ENCODE measurements at regions not wholly inside any gene's neighbourhood (a gene's known extent, or its start where the extent isn't known, plus 50 kb on each side); places are given as distances from the start of the nearest gene placed in this dataset.

GRCh38 chr3:147941969-147942368 lies 532.8 kb downstream of the ZIC1 start:
- DNase-seq = no peak

- DNase-seq = peak; percentile 6
Measured at GRCh38 chr3:147943265-147943945, 534.2 kb downstream of the ZIC1 start.

- DNase-seq = peak; percentile 60
Measured at GRCh38 chr3:147945968-147946519, 536.9 kb downstream of the ZIC1 start.

- no peak for DNase-seq
Measured at GRCh38 chr3:147956615-147957014, 547.5 kb downstream of the ZIC1 start.

- DNase-seq = no peak
Measured at GRCh38 chr3:147958754-147959153, 549.6 kb downstream of the ZIC1 start.

- DNase-seq = no peak
Measured at GRCh38 chr3:147960786-147961185, 551.6 kb downstream of the ZIC1 start.

- no peak for DNase-seq
Measured at GRCh38 chr3:147962408-147963164, 553.4 kb downstream of the ZIC1 start.

- no peak for DNase-seq
Measured at GRCh38 chr3:147963711-147964110, 554.5 kb downstream of the ZIC1 start.

GRCh38 chr3:147975165-147975564 lies 566.0 kb downstream of the ZIC1 start:
- no peak for DNase-seq

- DNase-seq = no peak
Measured at GRCh38 chr3:147977001-147977400, 567.8 kb downstream of the ZIC1 start.

GRCh38 chr3:147987549-147987948 lies 578.4 kb downstream of the ZIC1 start:
- DNase-seq = no peak

GRCh38 chr3:147989344-147989743 lies 580.2 kb downstream of the ZIC1 start:
- no peak for DNase-seq

- DNase-seq = no peak
Measured at GRCh38 chr3:148002705-148003205, 593.6 kb downstream of the ZIC1 start.

- no peak for DNase-seq
Measured at GRCh38 chr3:148004331-148004730, 595.2 kb downstream of the ZIC1 start.

GRCh38 chr3:148005456-148005855 lies 596.3 kb downstream of the ZIC1 start:
- DNase-seq = no peak

GRCh38 chr3:148006508-148006907 lies 597.3 kb downstream of the ZIC1 start:
- peak; percentile 23 for DNase-seq

- no peak for DNase-seq
Measured at GRCh38 chr3:148008591-148008990, 599.4 kb downstream of the ZIC1 start.

GRCh38 chr3:148020861-148021260 lies 611.7 kb downstream of the ZIC1 start:
- DNase-seq = no peak

GRCh38 chr3:148021381-148021780 lies 612.2 kb downstream of the ZIC1 start:
- DNase-seq = no peak

- DNase-seq = peak; percentile 35
Measured at GRCh38 chr3:148023994-148024393, 614.8 kb downstream of the ZIC1 start.

GRCh38 chr3:148026009-148026588 lies 616.9 kb downstream of the ZIC1 start:
- no peak for DNase-seq

GRCh38 chr3:148030975-148031374 lies 621.8 kb downstream of the ZIC1 start:
- no peak for DNase-seq

- no peak for DNase-seq
Measured at GRCh38 chr3:148034353-148034752, 625.2 kb downstream of the ZIC1 start.

Data from T1000 (cell line).